Right hindlimb (tissue), 1 donor: ENCODE measurements at regions not wholly inside any gene's neighbourhood (a gene's known extent, or its start where the extent isn't known, plus 50 kb on each side); places are given as distances from the start of the nearest gene placed in this dataset.

Experiments
- DNase-seq: peaks from one replicate; pipeline ENCODE4 v3.0.0-alpha.2; 2018

DNA sequence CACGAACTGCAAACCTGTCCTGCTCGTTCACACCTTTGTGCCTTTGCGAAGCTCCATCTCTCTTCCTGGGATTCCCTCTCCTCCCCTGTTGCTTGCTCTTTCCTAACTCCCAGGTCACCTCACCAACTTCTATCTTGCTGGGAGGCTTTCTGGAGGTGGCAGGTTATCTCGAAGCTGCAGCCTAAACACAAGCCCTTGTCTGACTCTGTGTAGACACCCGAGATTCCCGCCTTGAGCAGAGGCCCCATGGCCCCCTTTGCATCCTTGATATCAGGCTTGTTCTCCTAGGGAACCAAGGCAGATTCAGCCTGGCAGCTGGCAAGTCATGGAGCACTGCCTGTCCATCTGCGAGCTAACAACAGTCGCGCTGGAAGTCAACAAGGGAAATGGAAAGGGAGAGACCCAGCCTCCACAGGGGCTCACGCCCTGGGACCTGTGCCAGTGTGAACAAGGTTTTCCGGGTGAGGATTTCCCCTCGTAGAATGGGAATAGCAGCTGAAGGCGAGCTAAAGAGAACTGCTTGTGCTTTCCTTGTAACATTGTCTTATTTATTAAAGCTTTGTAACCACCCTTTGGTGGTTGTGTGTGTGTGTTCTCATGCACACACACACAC lies 109.5 kb upstream of the JUN start:
- peak; percentile 56 for DNase-seq

DNA sequence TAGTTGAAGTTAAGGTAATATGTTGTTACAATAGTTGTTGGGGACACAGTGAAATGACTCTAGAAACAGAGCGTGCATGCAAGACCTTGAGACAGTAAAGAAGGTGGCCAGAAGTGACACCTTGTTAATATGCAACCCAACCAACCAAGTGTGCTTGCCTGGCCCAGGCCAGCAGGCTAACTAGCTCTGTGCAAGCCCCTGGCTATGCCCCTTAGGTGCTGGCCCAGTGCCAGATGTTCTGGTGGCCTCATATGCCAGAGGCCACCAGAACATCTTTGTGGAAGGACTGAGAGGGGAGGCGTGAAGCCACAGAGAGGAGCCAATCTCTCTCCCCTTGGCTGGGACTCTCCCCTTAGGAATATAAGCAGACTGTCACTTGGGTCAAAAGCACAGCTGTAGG lies 111.2 kb upstream of the JUN start:
- no peak for DNase-seq

DNA sequence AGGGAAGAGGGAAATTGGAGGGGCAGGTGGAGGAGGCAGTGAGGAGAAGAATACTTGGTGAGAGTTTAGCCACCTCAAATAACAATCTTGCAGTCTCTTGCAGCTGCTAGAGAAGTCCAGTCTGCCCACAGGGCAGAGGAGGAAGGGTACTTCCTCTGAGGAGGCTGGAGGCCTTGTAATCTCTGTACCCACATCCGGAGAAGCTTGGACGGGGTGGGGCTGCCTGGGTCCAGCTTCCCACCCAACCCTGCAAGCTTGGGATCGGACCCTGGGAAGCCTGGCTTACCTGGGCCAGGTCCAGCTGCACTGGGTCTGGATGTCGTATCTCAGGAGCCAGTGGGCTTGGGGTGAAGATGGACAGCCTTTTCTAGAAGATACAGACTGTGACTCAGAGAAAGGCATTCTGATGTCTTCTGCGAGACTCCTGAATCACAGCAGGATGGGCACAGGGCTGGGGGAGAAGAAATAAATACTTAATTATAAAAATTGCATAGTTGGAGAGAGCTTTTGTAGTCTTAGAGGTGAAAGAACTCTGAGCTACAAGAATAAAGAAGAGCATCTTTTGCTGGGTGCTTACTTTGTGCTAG lies 111.8 kb upstream of the JUN start:
- no peak for DNase-seq

DNA sequence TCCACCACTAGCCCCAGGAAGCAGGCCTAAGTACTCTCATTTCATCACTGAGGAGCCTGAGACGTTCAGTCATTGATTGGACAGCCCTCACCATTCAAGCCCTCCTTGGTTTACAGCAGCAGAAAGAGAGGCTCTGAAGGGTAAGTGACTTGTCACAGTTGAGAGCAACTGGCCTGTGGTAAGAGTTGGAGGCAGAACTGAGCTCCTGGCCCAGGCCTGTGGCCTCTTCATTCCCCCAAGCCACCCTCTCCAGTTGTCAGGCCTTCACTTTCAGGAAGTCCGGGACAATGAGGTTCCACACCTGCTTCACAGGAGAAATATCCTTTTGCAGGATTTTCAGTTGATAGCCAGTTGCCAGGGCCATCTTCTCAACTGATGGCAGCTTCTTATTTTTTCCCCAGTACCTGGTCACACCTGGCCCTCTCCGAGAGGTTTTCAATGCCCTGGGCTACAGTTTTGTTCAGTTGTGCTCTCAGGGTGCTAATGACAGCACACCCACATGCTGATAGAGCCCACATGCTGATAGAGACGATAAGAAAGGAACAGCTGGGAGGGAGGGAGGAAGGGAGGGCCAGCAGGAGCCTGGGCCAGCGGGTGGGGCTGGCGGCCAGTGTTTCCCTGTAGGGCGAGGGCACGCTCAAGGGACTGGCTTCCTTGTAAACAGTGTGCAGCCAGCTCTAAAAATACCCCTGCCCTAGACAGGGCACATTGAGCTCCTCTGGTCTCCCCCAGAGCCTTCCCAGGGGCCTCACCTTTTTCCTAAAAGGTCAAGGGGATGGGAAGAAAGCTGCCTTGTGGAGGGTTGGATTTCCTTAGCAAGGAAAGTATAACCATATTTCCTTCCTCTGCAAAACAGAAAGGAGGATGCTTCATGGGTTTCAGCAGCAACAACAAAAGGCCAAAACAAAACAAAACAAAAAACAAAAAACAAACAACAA lies 112.7 kb upstream of the JUN start:
- DNase-seq: peak; percentile 62

DNA sequence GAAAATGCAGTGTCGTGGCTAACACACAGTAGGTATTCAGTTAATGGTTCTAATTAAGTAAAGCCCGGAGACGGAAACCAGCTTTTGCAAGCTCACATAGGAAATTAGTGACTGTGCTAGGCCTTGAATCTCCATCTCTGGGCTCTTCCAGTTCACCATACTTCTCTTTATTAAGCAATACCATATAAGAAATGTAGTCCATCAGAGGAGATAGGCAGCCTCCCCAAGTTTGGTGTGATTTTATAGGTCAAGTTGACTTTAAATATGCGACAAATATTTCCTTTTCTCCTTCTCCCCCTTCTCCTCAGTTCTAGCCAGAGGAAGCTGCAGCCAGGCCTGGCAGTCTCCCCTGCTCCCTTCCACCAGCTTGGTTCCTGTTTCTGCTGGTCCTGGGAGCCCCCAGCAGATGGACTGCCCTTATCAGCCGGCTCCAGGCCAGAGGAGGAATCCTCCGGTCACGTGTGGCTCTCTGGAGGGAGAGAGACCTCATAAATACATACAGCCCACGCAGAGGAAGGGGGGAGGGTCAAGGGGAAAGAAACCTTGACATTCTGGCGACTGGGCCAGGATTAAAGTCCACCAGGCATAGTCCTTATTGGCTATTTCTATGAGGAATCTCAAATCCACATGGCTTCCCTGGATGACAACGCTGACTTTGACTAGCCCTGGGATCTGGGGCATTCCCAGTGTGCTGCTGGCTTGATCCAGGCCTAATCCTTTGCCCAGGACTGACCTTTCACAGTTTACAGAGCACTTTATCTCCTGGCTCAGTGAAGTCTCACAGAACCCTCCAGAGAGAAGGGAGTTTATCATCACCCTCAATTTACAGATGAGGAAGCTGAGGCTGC lies 115.1 kb upstream of the JUN start:
- peak; percentile 61 for DNase-seq

DNA sequence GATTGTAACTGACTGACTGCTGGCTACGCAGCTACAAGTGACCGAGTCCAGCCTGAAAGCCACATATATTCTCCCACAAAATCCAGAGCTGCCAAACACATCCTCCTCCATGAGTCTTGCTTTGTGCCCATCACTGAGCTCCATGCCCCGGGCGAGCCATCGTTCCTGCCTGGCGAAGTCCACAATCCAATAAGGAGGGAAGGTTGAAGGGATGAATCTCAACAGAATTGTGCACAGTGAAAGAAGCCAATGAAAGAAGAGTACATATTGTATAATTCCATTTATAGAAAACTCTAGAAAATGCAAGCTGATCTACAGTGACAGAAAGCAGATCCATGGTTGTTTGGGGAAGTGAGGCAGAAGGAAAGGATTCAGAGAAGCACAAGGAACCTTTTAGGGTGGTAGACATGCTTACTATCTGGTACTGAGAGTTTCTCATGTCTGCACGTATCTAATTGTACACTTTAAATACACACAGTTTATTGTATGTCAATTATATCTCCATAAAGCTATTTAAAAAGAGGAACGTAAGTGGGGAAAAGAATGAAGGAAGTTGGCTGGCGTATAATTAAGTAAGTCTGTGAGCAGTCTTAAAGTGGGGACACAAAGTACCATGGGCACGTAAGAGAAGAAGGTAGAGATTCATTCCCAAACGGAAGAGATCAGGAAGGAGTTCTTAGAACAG lies 115.9 kb upstream of the JUN start:
- DNase-seq: no peak

DNA sequence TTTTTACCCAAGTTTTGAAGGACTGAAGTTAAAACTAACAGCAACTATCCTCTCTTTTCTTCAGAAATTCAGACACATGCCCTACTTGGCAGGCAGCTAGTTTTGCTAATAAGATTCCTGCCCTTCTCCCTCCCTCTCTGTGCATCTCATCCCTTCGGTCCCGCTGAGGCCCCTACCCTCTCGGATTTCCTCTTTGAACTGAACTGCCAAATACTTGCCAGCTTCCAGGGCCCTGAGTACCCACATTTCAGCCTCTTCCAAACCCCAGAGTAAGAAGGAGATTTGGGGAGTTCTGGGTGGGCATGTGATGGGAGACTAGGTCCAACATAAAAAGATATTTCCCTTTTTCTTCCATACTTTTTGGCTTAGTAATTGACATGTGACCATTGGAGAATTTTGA lies 116.5 kb upstream of the JUN start:
- no peak for DNase-seq

DNA sequence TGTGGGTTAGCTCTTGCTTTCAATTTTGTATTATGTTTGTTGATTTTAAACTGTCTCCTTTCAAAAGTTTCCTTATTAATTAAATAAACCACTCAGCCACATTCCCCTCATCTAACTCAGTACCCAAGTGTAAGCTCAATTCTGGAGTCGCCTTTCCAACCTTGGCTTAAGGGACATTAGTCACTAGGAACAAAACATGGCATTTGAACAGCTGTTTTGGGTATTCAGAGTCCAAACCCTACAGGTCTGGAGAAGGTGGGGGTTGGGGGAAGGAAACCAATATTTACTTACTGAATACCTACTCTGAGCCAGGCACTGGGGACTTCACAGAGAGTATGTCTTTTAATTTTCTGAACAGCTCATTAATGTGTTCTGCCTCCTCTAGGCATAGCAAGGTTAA lies 117.2 kb upstream of the JUN start:
- no peak for DNase-seq

DNA sequence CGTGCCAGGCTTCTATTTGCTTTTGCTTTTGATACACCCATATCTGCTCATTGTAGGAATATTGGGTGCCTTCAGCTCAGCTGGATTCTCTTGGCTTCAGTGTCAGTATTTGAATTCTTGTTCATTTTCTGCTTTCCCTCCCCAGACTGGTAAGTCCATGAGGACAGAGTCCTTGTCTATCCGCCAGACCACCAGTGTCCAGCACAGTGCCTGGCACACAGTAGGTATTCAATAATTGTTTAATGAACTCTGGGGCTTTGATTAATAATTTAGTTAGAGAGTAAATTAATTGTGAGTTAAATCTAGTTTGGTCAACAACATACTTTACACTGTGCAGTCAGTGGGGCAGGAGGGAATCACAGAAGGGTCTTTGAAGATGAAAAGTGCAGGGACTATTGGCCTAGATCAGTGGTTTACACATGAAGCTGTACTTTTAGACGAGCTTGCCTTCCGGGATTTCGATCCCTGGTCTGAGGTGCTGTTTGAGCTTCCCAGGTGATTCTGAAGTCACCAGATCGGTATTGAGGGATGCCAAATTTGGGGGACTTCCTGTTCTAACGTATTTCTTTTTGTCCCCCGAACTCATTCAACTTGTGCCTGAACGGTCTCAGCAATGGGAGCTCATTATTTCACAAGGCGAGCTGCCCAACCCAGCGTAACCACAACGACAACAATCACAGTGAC lies 119.1 kb upstream of the JUN start:
- DNase-seq: no peak

DNA sequence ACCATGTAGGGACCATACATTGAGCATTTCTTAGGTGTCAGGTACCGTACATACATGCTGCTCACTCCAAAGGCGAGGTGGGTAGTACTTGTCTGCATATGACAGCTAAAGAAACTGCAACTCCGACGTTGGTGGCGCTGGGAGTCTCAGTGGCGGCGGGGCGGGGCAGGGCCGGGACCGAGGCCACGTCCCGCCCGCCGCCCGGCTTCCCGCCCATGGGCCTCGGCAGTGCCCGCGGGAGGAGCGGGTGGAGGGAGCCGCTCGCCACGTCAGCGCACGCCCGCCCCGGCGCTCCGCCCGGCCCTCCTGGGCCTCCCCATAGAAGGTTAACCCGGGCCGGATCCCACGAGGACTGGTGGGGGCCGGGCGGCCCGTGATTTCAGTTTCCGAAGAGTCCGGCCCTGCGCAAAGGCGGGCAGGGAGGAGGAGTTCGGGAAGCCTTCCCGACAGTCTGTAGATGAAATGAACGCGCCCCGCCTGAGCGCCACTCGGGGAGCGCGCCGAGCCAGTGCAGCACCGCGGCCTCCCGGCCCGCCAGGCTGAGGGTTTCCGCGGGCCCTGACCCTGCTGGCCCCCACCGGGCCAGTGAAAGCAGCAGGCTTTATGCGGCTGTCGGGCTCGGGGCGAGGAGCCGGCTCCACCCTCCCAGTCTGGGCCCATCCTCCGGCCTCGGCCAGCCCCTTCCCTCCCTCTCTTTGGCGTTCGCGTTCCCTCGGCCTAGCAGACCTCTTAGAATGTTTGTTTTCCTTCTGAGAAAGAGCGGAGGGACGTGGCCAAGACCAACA lies 119.9 kb upstream of the JUN start:
- DNase-seq: peak; percentile 95

DNA sequence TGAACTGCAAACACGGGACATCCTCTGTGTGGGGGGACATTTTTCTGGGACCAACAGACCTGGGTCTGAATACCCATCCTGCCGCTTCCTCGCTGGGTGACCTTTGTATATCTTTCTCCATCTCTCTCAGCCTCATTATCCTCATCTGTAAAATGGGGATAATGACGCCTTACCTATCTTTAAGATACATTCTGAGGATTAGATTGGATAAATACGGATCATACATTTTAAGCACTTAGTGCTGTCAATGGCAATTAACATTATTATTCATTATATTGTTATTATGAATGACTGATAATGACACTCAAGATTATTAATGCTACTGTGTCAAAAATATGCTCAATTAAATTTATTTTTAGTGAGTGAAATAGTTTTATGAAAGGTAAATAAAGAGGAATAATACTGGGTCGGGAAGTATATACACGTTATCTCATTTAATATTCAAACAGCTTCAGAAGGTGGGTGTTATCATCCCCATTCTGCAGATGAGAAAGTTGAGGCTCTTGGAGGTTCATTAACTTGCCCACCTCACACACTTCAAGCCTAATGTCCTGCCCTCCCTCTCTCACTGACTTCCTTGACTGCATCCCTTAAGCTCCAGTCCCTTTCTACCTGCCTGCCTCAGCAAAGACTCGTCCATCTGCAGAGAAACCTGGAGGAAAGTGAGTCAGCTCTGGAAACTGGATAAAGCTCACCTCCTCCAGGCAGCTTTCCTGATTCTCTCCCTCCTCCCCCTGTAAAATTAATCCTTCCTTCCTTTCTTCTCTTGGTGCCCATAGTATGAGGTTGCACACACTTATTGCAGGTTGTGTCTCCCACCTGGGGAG lies 120.7 kb upstream of the JUN start:
- no peak for DNase-seq

DNA sequence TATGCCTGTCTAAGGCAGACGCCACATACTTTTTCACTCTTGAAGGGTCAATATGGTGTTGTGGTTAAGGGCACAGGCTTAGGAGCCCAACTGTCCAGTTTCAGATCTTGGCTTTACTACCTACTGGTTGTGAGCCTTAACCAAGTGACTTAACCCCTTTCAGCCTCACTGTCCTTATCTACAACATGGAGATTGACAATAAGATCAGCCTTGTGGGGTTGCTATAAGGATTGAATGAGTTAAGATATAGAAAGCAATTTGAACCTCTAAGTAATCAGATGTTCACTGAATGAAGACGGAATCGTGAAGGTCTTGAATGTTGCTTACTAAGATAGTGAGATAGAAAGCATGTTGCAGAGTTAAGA lies 121.3 kb upstream of the JUN start:
- no peak for DNase-seq

DNA sequence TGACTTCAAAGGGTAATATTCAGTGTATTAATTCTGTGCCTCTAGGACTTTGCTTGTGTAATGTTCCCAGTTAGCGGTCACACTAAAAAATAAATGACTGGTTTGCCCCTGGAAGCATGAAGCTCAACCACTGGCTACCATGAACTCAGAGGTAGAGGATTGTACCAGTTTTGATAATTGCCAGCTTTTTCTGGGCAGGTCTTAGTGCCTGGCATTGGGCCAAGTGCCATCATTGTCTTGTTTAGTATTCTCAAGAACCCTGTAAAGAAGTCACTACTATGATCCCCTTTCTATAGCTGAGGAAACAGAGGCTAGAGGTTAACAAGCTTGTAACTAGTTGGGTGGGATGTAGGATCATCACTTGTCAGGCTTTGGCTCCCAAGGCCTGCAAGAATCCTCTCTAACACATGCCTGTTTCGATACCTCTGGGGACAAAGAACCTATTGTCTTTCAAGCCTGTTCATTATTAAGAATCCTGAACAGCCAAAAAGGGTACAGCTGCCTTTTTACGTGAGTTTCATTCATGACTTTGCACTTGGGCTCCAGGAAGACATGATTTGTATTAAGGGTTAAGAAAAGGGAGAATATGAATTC lies 121.9 kb upstream of the JUN start:
- no peak for DNase-seq

DNA sequence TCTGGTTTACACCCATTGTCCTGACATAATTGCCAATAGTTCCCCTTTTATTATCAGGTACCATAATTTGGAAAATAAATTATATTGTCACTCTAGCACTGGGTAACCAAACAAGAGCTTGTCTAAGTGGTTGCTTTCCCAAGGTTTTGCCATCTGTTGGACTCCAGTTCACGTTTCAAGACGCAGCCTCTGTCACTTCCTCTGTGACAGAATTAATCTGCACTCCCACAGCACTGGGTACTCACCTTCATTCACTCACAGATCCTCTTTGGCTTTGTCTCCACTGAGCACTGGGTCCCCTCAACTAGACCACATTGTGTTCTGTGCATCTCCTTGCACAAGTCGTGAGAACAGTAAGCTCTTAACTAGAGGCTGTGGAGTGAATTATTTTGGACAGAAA lies 123.6 kb upstream of the JUN start:
- DNase-seq: no peak

DNA sequence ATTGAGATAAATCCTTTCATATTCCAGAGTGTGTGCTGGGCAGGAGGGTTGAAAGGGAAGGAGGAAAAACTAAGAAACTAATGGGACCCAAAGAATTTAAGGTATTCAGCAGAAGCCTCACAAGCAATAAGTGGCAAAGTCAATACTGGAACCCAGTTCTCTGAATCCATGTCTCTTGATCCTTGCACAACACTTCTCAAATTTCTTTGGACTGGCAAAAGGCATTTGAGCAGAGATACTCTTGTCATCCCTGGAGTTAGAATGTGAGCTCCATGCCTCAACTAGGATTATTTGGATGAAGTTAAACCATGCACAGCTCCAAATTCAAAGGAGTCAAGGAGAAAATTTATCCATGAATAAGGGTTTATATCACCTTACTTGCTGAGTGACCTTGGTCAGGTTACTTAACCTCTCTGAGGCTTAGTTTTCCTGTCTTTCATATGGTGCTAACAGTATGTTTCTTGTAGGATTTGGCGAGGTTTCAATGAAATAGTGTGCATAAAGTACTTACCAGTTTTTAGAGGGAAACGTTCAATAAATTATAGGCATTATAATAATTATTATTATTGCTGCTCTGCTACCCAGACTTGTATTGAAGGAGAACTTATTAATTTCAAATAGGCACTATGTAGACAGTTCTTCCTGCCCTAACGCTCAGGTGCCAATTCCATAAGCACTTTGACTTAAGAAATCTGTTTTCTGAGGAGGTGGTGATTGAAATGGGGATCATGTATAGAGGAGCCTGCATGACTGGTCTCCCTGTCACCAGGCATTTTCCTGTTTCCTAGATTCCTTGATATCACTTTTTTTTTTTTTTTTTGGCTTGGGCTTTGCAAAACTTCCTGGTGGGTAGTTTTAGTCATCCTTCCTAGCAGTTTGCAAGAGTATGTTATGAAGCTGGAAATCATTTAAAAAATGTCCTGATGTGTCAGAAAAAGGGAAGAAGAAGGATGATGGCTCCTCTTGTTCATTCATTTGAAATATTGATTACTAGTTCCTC lies 125.0 kb upstream of the JUN start:
- DNase-seq: no peak

DNA sequence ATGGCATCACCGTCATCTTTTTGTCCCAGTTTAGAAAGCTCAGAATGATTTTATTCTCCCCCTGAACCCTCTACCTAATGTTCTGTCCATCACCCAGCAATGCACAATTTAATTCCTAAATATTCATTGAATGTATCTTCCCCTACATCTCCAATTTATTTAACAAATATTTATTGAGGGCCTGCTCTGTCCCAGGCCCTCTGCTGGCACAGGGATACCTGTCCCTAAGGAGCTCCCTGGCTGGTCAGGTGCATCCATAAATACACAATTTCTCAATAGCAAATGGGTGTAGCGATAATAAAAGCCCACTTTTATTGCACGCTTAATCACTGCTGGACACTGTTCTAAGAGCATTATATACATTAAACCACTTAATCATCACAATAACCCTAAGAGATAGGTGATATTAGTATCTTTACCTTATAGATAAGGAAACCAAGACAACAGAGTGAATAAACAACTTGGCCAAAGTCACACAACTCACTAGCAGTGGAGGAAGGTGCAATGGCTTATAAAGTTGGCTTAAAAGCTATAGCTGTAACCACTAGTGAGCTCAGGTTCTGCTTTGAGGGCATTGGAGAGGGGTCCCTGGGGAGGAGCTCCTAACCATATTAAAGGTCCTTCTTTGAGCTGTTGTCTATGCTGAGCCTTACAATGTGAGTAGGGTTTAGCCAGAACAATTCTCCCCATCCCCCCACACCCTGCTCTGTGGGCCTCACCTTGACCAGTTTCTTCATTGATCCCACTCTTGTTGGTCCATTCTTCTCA lies 126.3 kb upstream of the JUN start:
- no peak for DNase-seq

DNA sequence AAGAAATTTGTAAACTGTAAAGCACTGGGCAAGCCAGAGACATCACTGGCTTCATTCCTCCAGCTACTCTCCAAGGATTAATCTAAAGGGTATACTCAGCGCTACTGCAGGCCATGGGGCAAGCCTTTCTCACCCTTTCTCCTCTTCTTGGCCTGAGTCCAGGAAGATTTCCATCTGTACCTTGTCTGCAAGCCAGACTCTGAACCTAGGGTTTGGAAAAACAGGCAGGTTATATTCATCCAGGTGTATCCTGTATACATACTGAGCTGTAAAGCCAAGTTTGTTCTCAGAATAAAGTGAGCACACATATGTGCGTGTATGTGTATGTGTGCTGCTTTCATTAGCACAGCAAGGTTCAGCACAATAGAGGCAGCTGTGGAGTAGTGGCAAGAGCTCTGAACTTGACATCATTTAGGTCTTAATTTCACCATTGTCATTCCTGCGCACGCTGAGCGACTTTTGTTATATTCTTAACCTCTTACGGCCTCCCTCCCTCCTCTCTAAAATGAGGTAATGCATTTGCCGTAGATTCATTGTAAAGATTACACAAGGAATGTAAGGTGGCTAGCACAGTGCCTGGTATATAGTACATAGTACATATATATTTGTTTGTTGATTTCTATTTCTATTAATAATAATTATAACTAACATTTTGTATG lies 128.1 kb upstream of the JUN start:
- DNase-seq: no peak
